CD14-positive monocyte (primary cell): ENCODE measurements at regions not wholly inside any gene's neighbourhood (a gene's known extent, or its start where the extent isn't known, plus 50 kb on each side); places are given as distances from the start of the nearest gene placed in this dataset.

Source experiments
- DNase-seq, 3 donors: peaks; one replicate each; pipeline ENCODE4 v3.0.0-alpha.2; 2011 to 2022
- H2AFZ ChIP-seq: 2 replicates; pipeline ENCODE4 v1.6.0; 2012; ENCODE audit warnings: mild to moderate bottlenecking, low read depth, low read length, inconsistent platforms; ENCODE audit not compliant: insufficient read depth, poor library complexity, severe bottlenecking
- H3K27ac ChIP-seq, 2 donors: 1 replicate in 1 of 2; 2 replicates in 1 of 2; pipeline ENCODE4 v1.5.1; 2012 to 2013; ENCODE audit warnings: low read length in 2 of 2, control low read depth in 1 of 2, inconsistent platforms in 1 of 2, low read depth in 1 of 2, mild to moderate bottlenecking in 1 of 2
- H3K27me3 ChIP-seq, 2 donors: one replicate each; pipeline versions ENCODE4 v1.6.0 to v1.6.1; 2011 to 2013; ENCODE audit warnings: low read length in 2 of 2; ENCODE audit not compliant: control insufficient read depth in 2 of 2, insufficient read depth in 2 of 2
- H3K36me3 ChIP-seq, 2 donors: replicated peaks in 1 of 2; 1 replicate in 1 of 2; 2 replicates in 1 of 2; pipeline versions ENCODE4 v1.5.1 to v1.6.1; 2012 to 2013; ENCODE audit warnings: low read length in 2 of 2, control low read depth in 1 of 2, inconsistent platforms in 1 of 2, mild to moderate bottlenecking in 1 of 2; ENCODE audit not compliant: insufficient read depth in 2 of 2, control insufficient read depth in 1 of 2
- H3K4me1 ChIP-seq, 2 donors: 1 replicate in 1 of 2; 2 replicates in 1 of 2; pipeline versions ENCODE4 v1.5.1 to v1.6.1; 2012 to 2013; ENCODE audit warnings: low read length in 2 of 2, control low read depth in 1 of 2, inconsistent platforms in 1 of 2, mild to moderate bottlenecking in 1 of 2, moderate library complexity in 1 of 2; ENCODE audit not compliant: insufficient read depth in 2 of 2, control insufficient read depth in 1 of 2
- H3K4me2 ChIP-seq: replicated peaks from 2 replicates; pipeline ENCODE3; 2012; ENCODE audit warnings: low read length, moderate library complexity, mild to moderate bottlenecking; ENCODE audit not compliant: poor library complexity, severe bottlenecking; ENCODE audit errors: extremely low read depth
- H3K4me3 ChIP-seq, 3 experiments: fragments of 200-600 bp in 1 of 3; sonication (generic) in 1 of 3; replicated peaks in 1 of 3; 1 replicate in 2 of 3; 2 replicates in 1 of 3; pipeline ENCODE4 v1.5.1; 2011 to 2013; ENCODE audit warnings: low read length in 3 of 3, mild to moderate bottlenecking in 3 of 3, control low read depth in 2 of 3, low read depth in 2 of 3, inconsistent platforms in 1 of 3, moderate library complexity in 1 of 3
- H3K79me2 ChIP-seq: 2 replicates; pipeline ENCODE4 v1.6.0; 2012; ENCODE audit warnings: mild to moderate bottlenecking, control low read depth, inconsistent platforms, low read length, moderate library complexity; ENCODE audit not compliant: insufficient read depth
- H3K9ac ChIP-seq: 2 replicates; pipeline ENCODE4 v1.6.0; 2017; ENCODE audit warnings: low read length, mild to moderate bottlenecking; ENCODE audit not compliant: insufficient read depth, poor library complexity, severe bottlenecking
- H3K9me3 ChIP-seq, 2 donors: replicated peaks in 1 of 2; 1 replicate in 1 of 2; 2 replicates in 1 of 2; pipeline versions ENCODE4 v1.5.1 to v1.6.1; 2012 to 2013; ENCODE audit warnings: low read length in 2 of 2, control low read depth in 1 of 2; ENCODE audit not compliant: control insufficient read depth in 1 of 2, insufficient read depth in 1 of 2
- H4K20me1 ChIP-seq: 2 replicates; pipeline ENCODE4 v1.6.0; 2012; ENCODE audit warnings: mild to moderate bottlenecking, low read length, control low read depth, moderate library complexity; ENCODE audit not compliant: insufficient read depth
- H3K27ac Mint-ChIP-seq, 7 donors: one replicate each; pipeline ENCODE4 v1.8.0; 2020; ENCODE audit warnings: mild to moderate bottlenecking in 7 of 7, mixed read lengths in 7 of 7, moderate library complexity in 6 of 7, inconsistent platforms in 2 of 7
- H3K27me3 Mint-ChIP-seq, 3 donors: one replicate each; pipeline ENCODE4 v1.8.0; 2021 to 2022; ENCODE audit warnings: low read depth in 3 of 3, mild to moderate bottlenecking in 3 of 3, mixed read lengths in 3 of 3, moderate library complexity in 3 of 3, inconsistent platforms in 1 of 3
- H3K36me3 Mint-ChIP-seq, 2 donors: one replicate each; pipeline ENCODE4 v1.8.0; 2020; ENCODE audit warnings: mixed read lengths in 2 of 2, inconsistent platforms in 1 of 2, mild to moderate bottlenecking in 1 of 2
- H3K4me1 Mint-ChIP-seq: one replicate; pipeline ENCODE4 v1.8.0; 2020; ENCODE audit warnings: mild to moderate bottlenecking, mixed read lengths
- H3K4me3 Mint-ChIP-seq, 2 donors: one replicate each; pipeline ENCODE4 v1.8.0; 2020; ENCODE audit warnings: mild to moderate bottlenecking in 2 of 2, mixed read lengths in 2 of 2, moderate library complexity in 1 of 2
- H3K9me3 Mint-ChIP-seq, 7 donors: one replicate each; pipeline ENCODE4 v1.8.0; 2020 to 2022; ENCODE audit warnings: mixed read lengths in 7 of 7, mild to moderate bottlenecking in 6 of 7, moderate library complexity in 6 of 7, inconsistent platforms in 2 of 7
- CTCF ChIP-seq: fragments of 200-600 bp; IDR thresholded peaks from one replicate; pipeline ENCODE4 v1.8.0; 2022; ENCODE audit warnings: antibody characterized with exemption, mild to moderate bottlenecking
- WGBS: methylation state at CpG from one replicate; pipeline ENCODE4 v1.1.5; 2013; ENCODE audit warnings: missing lambda C conversion rate; ENCODE audit not compliant: insufficient coverage; 5-methylcytosine and 5-hydroxymethylcytosine counted together
- intact Hi-C, 2 donors: fragments of 100-400 bp; cut with micrococcal nuclease; formaldehyde crosslinking; loops; one replicate each; pipeline versions ENCODE4 v1.15.0 to v1.15.1; 2023

DNA sequence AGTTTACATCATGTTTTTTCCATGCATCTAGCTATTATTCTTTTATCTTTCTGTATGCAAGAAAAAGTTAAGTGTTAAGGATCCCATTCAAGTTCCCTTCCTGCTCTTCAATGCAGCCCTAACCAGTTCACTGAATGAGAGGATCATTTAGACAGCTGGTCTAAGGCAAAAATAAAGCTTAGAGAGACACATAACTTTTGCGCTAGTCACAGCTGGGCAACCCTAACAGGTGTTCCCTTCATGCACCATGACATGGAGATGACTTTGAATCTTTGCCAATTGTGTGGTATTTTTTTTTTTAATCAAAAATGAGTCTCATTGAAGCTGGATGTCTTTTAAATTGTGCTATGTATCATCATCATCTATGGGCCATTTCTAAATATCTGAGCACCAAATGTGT, 393.8 kb upstream of the CYRIA start:
- no peaks in the 10 kb centered on the region for H3K27me3 Mint-ChIP-seq
- Histone ChIP-seq H3K79me2 (no peaks in the 10 kb centered on the region), H3K4me3 (no peak overlapping the region), H3K27me3 (no peaks in the 10 kb centered on the region), H3K4me2 (no peak overlapping the region), H2AFZ (no peak overlapping the region), H3K9ac (no peak overlapping the region), H3K36me3 (no peaks in the 10 kb centered on the region), H4K20me1 (no peaks in the 10 kb centered on the region), H3K9me3 (no peaks in the 10 kb centered on the region), H3K27ac (no peak overlapping the region), H3K4me1 (no peaks in the 10 kb centered on the region)
- no peak for DNase-seq
- no CpG with 5 or more reads among the region's 1 CpG for WGBS
- H3K4me3 Mint-ChIP-seq, result no peak overlapping the region
- no peak overlapping the region for H3K27ac Mint-ChIP-seq
- H3K36me3 Mint-ChIP-seq, result no peaks in the 10 kb centered on the region
- peaks cover 0 to 4% (median 0%) of the 10 kb centered on the region in 7 donors for H3K9me3 Mint-ChIP-seq
- intact Hi-C loops, result no loop called here
- no peak for TF ChIP-seq CTCF
- H3K4me1 Mint-ChIP-seq, result no peaks in the 10 kb centered on the region

DNA sequence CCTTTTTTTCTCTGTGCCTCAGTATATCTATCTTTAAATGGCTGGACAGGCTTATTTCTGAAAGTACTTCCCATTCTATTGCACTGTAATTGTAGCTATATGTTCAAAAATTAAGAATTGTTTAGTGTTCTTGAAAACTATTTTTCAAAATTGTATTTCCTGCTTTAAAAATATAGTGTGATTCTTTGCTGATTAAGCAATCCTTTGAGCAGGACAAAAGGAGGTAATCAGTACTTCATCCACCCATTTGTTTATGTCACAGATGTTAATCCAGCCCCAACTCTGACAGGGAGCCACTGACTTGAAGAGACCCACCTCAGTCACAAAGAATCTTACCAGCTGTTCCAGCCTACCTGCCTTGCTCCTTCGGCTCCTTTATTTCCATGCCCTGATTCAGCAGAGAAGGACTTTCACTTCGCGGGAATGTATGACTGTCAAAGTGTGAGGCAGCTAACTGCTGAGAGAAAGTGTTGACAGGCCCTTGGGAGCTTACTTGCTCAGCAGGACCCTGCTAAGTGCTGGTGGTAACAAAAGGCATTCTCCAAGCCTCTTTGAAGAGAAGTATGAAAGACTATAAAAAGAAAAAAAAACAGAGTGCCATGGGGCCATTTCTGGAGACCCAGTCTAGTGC, 393.3 kb upstream of the CYRIA start:
- peaks cover 0 to 4% (median 0%) of the 10 kb centered on the region in 7 donors for H3K9me3 Mint-ChIP-seq
- no peaks in the 10 kb centered on the region for H3K27me3 ChIP-seq
- 100% methylated on average over 3 of the region's 3 CpGs for WGBS

More for the DNA sequence above, 393.3 kb upstream of the CYRIA start:
- H3K4me3 Mint-ChIP-seq, result no peak overlapping the region
- Histone ChIP-seq H3K27ac (no peak overlapping the region), H4K20me1 (no peaks in the 10 kb centered on the region), H3K9ac (no peak overlapping the region), H3K9me3 (no peaks in the 10 kb centered on the region), H2AFZ (no peak overlapping the region), H3K79me2 (no peaks in the 10 kb centered on the region), H3K4me3 (no peak overlapping the region), H3K4me1 (no peaks in the 10 kb centered on the region), H3K4me2 (no peak overlapping the region), H3K36me3 (no peaks in the 10 kb centered on the region)
- no peak overlapping the region for H3K27ac Mint-ChIP-seq
- no peak for DNase-seq
- H3K4me1 Mint-ChIP-seq, result no peaks in the 10 kb centered on the region
- intact Hi-C loops, result no loop called here
- H3K27me3 Mint-ChIP-seq, result no peaks in the 10 kb centered on the region
- no peak for TF ChIP-seq CTCF
- H3K36me3 Mint-ChIP-seq, result no peaks in the 10 kb centered on the region
